Left lung (tissue), 4 donors: ENCODE measurements at regions not wholly inside any gene's neighbourhood (a gene's known extent, or its start where the extent isn't known, plus 50 kb on each side); places are given as distances from the start of the nearest gene placed in this dataset.

ENCODE experiments used
- ATAC-seq: fragments of 200-7000 bp; cut with Tn5 transposase; one replicate; pipeline ENCODE4 v1.9.1; 2020; ENCODE audit warnings: moderate library complexity
- DNase-seq, 4 donors: peaks; one replicate each; pipeline ENCODE4 v3.0.0-alpha.2; 2013 to 2020
- H3K27ac ChIP-seq, 2 donors: fragments of 200-600 bp; sonication (generic) in 1 of 2; one replicate each; pipeline versions ENCODE4 v1.5.0 to v1.8.0; 2020 to 2021
- H3K27me3 ChIP-seq, 2 donors: fragments of 200-600 bp; sonication (generic) in 1 of 2; one replicate each; pipeline versions ENCODE4 v1.5.0 to v1.8.0; 2020 to 2021
- H3K36me3 ChIP-seq, 2 donors: fragments of 200-600 bp; sonication (generic) in 1 of 2; one replicate each; pipeline versions ENCODE4 v1.5.0 to v1.8.0; 2020 to 2021
- H3K4me1 ChIP-seq, 2 donors: fragments of 200-600 bp; one replicate each; pipeline ENCODE4 v1.8.0; 2021
- H3K4me3 ChIP-seq, 2 donors: fragments of 200-600 bp; sonication (generic) in 1 of 2; one replicate each; pipeline versions ENCODE4 v1.5.0 to v1.8.0; 2020 to 2021; ENCODE audit warnings: mild to moderate bottlenecking in 1 of 2
- H3K9me3 ChIP-seq, 2 donors: fragments of 200-600 bp; sonication (generic) in 1 of 2; one replicate each; pipeline versions ENCODE4 v1.5.0 to v1.8.0; 2020 to 2021
- intact Hi-C, 2 donors: fragments of 100-400 bp; cut with DNase I; formaldehyde crosslinking; loops; one replicate each; pipeline versions ENCODE4 v1.11.2 to v1.14.2; 2022
- TF ChIP-seq, protein P1 (sequence below), 2 donors: fragments of 200-600 bp; sonication (generic) in 1 of 2; IDR thresholded peaks; one replicate each; pipeline versions ENCODE4 v1.5.0 to v1.8.0; 2021; ENCODE audit warnings: antibody characterized with exemption in 2 of 2
- donor health status: DM: no; HTN: yes; CAD: no.
- donor health status: DM: no; HTN: no; CAD: no.

DNA sequence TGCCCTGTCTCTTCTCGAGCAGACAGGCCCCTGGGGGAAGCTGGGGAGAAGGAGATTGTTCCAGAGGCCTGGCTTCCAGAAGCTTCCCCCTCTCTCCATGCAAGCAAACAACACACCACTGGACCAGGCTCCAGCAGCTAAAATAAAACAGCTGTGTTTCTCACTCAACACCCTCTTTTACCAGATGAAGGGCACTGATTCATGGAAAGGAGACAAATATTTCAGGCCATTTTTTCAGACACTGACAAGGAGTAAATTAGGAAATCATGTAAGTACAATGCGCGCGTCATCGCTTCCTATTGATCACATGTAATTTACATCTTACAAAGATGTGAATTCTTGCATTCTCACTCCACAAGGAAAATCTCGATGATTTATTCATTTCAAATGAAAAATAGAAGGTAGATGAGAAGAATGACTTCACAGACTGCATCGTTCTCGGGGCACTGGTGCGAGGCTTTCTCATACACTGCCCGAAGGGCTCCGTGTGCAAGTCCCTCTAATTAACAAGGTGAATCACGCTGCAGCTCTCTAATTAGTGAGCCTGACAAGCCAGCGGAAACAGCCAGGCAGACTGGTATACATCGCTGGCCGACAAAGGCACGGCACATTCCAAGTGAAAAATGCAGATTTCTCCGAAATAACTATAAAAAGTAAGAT, 153.6 kb downstream of the KCTD15 start:
- intact Hi-C loops, result no loop called here
- TF ChIP-seq, protein P1, sequence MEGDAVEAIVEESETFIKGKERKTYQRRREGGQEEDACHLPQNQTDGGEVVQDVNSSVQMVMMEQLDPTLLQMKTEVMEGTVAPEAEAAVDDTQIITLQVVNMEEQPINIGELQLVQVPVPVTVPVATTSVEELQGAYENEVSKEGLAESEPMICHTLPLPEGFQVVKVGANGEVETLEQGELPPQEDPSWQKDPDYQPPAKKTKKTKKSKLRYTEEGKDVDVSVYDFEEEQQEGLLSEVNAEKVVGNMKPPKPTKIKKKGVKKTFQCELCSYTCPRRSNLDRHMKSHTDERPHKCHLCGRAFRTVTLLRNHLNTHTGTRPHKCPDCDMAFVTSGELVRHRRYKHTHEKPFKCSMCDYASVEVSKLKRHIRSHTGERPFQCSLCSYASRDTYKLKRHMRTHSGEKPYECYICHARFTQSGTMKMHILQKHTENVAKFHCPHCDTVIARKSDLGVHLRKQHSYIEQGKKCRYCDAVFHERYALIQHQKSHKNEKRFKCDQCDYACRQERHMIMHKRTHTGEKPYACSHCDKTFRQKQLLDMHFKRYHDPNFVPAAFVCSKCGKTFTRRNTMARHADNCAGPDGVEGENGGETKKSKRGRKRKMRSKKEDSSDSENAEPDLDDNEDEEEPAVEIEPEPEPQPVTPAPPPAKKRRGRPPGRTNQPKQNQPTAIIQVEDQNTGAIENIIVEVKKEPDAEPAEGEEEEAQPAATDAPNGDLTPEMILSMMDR (IDR thresholded peaks at IDR 0.05), result no peak
- H3K27me3 ChIP-seq, result no peaks in the 10 kb centered on the region
- no peaks in the 10 kb centered on the region for H3K4me1 ChIP-seq
- H3K36me3 ChIP-seq, result no peaks in the 10 kb centered on the region
- ATAC-seq (no peak), DNase-seq (peak in 1 of 4 donors; percentile 21)
- no peak overlapping the region for H3K4me3 ChIP-seq
- H3K27ac ChIP-seq, result no peak overlapping the region
- H3K9me3 ChIP-seq, result no peaks in the 10 kb centered on the region

GRCh38 chr19:33953023-33953422, 156.4 kb downstream of the KCTD15 start:
- Histone ChIP-seq H3K9me3 (no peaks in the 10 kb centered on the region), H3K36me3 (no peaks in the 10 kb centered on the region), H3K27me3 (no peaks in the 10 kb centered on the region), H3K27ac (no peak overlapping the region), H3K4me1 (no peaks in the 10 kb centered on the region), H3K4me3 (no peak overlapping the region)
- TF ChIP-seq, protein P1 (IDR thresholded peaks at IDR 0.05), result no peak
- DNase-seq, result no peak
- ATAC-seq, result no peak
- intact Hi-C loops, result no loop called here

DNA sequence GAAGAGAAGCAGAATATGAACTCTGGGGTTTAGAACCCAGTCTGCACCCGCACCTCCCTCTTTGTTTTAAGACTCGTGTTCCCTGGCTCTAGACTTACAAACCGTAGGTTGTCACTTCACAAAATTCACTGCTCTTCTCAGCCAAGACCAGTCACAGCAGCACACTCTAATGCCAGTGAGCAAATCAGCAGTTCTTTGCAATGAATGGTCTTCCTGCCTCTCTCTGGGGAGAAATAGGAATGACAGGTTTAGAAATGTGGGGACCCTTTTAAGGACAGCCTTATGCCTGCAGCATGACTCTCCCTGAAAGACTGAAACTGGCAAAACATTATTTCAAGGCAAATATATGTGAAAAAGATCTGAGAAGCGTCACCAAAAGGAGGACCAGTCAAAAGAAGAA, 156.9 kb downstream of the KCTD15 start:
- intact Hi-C loops, result no loop called here
- Histone ChIP-seq H3K27me3 (no peaks in the 10 kb centered on the region), H3K36me3 (no peaks in the 10 kb centered on the region), H3K4me1 (no peaks in the 10 kb centered on the region), H3K27ac (no peak overlapping the region), H3K4me3 (no peak overlapping the region), H3K9me3 (no peaks in the 10 kb centered on the region)
- DNase-seq (peak in 1 of 4 donors; percentile 5), ATAC-seq (no peak)
- TF ChIP-seq, protein P1 (IDR thresholded peaks at IDR 0.05), result no peak

GRCh38 chr19:33954686-33955085, 158.0 kb downstream of the KCTD15 start:
- Histone ChIP-seq H3K4me3 (no peak overlapping the region), H3K27ac (no peak overlapping the region), H3K9me3 (no peaks in the 10 kb centered on the region), H3K4me1 (no peaks in the 10 kb centered on the region), H3K36me3 (no peaks in the 10 kb centered on the region), H3K27me3 (no peaks in the 10 kb centered on the region)
- TF ChIP-seq, protein P1 (IDR thresholded peaks at IDR 0.05), result no peak
- no peak for ATAC-seq
- no peak for DNase-seq
- intact Hi-C loops, result no loop called here

DNA sequence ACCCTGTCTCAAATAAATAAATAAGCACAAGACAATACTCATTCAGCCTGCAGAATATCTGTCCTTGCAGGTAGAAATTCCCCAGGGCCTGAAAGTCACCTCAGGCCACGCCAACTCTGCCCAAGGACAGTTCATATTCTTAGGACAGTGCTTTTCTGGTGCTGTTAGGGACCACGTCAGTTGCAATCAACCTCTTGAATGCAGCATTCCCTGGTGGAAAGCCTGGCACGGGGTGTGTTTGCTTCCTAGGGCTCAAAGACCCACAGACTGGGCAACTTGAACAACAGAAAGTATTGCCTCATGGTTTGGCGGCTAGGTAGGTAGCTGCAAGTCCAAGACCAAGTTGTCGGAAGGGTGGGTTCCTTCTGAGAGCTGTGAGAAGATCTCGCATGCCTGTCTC, 160.3 kb downstream of the KCTD15 start:
- ATAC-seq, result no peak
- intact Hi-C loops, result no loop called here

More for the DNA sequence above, 160.3 kb downstream of the KCTD15 start:
- Histone ChIP-seq H3K9me3 (no peaks in the 10 kb centered on the region), H3K4me3 (no peak overlapping the region), H3K36me3 (no peaks in the 10 kb centered on the region), H3K27me3 (no peaks in the 10 kb centered on the region), H3K27ac (no peak overlapping the region), H3K4me1 (no peaks in the 10 kb centered on the region)
- TF ChIP-seq, protein P1 (IDR thresholded peaks at IDR 0.05), result no peak
- no peak for DNase-seq
